ENCODE measurements at regions not wholly inside any gene's neighbourhood (a gene's known extent, or its start where the extent isn't known, plus 50 kb on each side); places are given as distances from the start of the nearest gene placed in this dataset.

DNA sequence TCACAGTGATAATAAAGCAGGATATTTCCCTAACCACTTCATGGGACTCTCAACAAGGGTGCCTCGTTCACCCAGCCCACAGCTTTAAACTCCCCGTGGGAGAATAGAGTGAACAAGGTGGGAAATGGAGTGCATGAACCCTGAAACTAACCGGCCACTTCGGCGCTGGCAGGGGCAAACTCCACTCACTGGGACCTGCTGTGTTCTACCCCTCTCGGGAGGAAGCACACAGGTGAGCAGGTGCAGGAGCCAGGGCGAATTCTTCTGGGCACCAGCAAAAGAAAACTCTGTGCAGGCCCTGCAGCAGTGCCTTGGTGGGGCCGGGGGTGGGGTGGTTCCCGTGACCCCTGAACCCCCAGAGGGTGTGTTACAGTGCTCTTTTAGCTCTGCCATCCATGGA, 2029.1 kb upstream of the LRRTM1 start:
- TF ChIP-seq, protein P1, sequence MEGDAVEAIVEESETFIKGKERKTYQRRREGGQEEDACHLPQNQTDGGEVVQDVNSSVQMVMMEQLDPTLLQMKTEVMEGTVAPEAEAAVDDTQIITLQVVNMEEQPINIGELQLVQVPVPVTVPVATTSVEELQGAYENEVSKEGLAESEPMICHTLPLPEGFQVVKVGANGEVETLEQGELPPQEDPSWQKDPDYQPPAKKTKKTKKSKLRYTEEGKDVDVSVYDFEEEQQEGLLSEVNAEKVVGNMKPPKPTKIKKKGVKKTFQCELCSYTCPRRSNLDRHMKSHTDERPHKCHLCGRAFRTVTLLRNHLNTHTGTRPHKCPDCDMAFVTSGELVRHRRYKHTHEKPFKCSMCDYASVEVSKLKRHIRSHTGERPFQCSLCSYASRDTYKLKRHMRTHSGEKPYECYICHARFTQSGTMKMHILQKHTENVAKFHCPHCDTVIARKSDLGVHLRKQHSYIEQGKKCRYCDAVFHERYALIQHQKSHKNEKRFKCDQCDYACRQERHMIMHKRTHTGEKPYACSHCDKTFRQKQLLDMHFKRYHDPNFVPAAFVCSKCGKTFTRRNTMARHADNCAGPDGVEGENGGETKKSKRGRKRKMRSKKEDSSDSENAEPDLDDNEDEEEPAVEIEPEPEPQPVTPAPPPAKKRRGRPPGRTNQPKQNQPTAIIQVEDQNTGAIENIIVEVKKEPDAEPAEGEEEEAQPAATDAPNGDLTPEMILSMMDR (IDR thresholded peaks at IDR 0.05; ENCODE audit: low read depth, low read length, poor library complexity, severe bottlenecking) = no peak
- TF ChIP-seq EZH2phosphoT487 (IDR thresholded peaks at IDR 0.05; ENCODE audit: borderline replicate concordance, low read length) = no peak

Data from DOHH2 (cell line).